Astrocyte (in vitro differentiated cells and primary cell): ENCODE measurements at regions not wholly inside any gene's neighbourhood (a gene's known extent, or its start where the extent isn't known, plus 50 kb on each side); places are given as distances from the start of the nearest gene placed in this dataset.

ENCODE experiments used
- CTCF ChIP-seq: IDR thresholded peaks from 2 replicates; pipeline ENCODE4 v1.5.1; 2011; ENCODE audit warnings: low read depth, mild to moderate bottlenecking, inconsistent platforms, low read length, moderate library complexity; ENCODE audit not compliant: insufficient read depth
- EZH2 ChIP-seq: IDR thresholded peaks from 2 replicates; pipeline ENCODE4 v1.6.1; 2012; ENCODE audit warnings: mild to moderate bottlenecking, low read length, inconsistent platforms; ENCODE audit not compliant: insufficient read depth

DNA sequence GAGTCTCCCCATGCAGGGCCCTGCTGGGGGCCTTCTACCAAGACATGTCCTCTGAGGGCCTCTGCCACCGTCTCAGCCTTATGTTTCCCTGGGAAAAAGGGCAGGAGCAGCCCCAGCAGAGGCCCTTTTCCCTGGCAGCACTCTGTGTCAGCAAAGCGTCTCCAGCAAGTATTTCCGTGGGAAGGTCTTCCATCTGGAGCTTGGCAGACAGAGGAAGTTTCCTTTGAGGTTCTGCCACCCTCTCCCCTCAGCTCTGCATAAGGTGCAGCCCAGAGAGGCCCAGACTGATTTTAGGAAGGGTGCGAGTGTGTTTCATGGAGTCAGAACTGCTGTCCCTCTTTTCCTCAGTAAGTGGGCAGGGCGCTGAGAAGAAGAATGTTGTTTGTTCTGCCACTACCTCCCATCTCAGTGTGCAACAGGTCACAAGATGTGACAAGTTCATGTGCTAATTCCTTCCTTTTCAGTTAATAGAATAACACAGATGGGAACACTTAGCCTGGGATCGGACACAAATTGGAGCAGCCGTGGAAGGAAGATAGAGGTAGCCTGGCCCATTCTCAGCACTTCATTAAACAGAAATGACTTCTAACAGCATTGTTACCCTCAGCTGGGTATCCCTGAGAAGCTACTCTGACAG lies 784.4 kb downstream of the MAFB start:
- TF ChIP-seq CTCF (no peak), EZH2 (no peak)
